GM10248 (cell line): ENCODE measurements at regions not wholly inside any gene's neighbourhood (a gene's known extent, or its start where the extent isn't known, plus 50 kb on each side); places are given as distances from the start of the nearest gene placed in this dataset.
"Not testable (repeated sequence)": the region's sequence is repeated elsewhere in the genome, so short reads cannot be mapped to it uniquely, and the experiment has no call there.

Experiments used
- CTCF ChIA-PET: fragments of 300-600 bp; sonication (Branson Sonifier 250); formaldehyde crosslinking; extraction: SDS; loops from one replicate; lab custom pipeline; 2021; ENCODE audit warnings: antibody characterized with exemption; lab: Yijun Ruan, JAX
- POLR2A ChIA-PET: fragments of 350-650 bp; sonication (Branson Sonifier 250); formaldehyde crosslinking; extraction: SDS; loops from one replicate; lab custom pipeline; 2020; ENCODE audit warnings: antibody characterized with exemption; lab: Yijun Ruan, JAX
- DNase-seq: peaks from one replicate; pipeline ENCODE4 v3.0.0; 2012; ENCODE audit errors: extremely low spot score
- TF ChIP-seq, protein P1 (sequence below): IDR thresholded peaks from 2 replicates; pipeline ENCODE4 v1.5.1; 2012; ENCODE audit warnings: mild to moderate bottlenecking, low read depth; ENCODE audit errors: extremely low read depth, missing control alignments, control extremely low read depth

DNA sequence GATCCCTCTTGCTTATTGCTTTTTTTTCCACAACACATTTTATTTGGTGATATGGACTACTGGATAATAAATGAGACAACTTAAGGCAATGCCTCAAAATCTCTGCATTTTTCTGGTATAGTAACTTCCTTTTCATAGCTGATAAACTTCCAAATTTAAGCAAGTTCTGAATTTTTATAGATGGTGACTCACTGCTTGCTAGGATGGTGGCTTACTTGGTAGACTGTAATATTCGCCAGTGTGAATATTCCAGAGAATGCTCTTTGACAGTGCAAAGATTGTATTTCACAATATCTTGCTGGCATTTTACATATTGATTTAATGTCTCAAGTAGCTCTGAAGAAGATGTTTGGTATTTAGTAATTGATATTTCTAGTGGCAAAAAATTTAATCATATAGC is 472.4 kb downstream of the TFEC start:
- ChIA-PET POLR2A (no interaction called here), CTCF (interaction anchor here (0.9 kb wide), 1 partner anchor 9 kb away, joined by 3 read pairs; no protein-coding TSS in a partner anchor)
- TF ChIP-seq, protein P1, sequence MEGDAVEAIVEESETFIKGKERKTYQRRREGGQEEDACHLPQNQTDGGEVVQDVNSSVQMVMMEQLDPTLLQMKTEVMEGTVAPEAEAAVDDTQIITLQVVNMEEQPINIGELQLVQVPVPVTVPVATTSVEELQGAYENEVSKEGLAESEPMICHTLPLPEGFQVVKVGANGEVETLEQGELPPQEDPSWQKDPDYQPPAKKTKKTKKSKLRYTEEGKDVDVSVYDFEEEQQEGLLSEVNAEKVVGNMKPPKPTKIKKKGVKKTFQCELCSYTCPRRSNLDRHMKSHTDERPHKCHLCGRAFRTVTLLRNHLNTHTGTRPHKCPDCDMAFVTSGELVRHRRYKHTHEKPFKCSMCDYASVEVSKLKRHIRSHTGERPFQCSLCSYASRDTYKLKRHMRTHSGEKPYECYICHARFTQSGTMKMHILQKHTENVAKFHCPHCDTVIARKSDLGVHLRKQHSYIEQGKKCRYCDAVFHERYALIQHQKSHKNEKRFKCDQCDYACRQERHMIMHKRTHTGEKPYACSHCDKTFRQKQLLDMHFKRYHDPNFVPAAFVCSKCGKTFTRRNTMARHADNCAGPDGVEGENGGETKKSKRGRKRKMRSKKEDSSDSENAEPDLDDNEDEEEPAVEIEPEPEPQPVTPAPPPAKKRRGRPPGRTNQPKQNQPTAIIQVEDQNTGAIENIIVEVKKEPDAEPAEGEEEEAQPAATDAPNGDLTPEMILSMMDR = no peak
- no peak for DNase-seq

GRCh38 chr7:115557296-115557695 is 473.3 kb downstream of the TFEC start:
- DNase-seq, POLR2A ChIA-PET: not testable (repeated sequence)
- CTCF ChIA-PET = interaction anchor here (0.9 kb wide), 1 partner anchor 8 kb away, joined by 3 read pairs; no protein-coding TSS in a partner anchor

- POLR2A ChIA-PET = no interaction called here
These were observed 477.8 kb downstream of the TFEC start for GRCh38 chr7:115552766-115553165.

DNA sequence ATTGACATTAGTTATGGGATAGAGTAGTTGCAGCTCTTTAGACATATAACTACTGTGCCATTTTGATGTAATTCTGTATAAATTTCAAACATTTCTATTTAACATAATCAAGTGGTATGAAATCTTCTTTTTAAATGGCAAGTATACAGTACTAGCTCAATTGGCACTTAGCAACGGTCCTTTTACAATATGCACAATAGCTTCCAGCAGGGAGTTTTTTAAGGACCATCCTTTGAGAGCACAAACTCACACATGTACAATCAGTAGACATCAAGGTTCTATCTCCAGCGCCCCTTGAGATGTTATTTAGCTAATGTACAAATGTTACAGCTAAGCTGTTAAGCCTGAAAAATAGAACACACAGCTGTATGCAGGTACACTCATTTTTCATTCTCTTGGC is 480.7 kb downstream of the TFEC start:
- CTCF ChIA-PET = interaction anchor here (0.9 kb wide), 1 partner anchor 8 kb away, joined by 3 read pairs; no protein-coding TSS in a partner anchor
- TF ChIP-seq, protein P1 = no peak
- POLR2A ChIA-PET = no interaction called here
- no peak for DNase-seq

More at GRCh38 chr7:115552766-115553165, 477.8 kb downstream of the TFEC start:
- CTCF ChIA-PET = no interaction called here
- no peak for DNase-seq
- TF ChIP-seq, protein P1 = no peak

DNA sequence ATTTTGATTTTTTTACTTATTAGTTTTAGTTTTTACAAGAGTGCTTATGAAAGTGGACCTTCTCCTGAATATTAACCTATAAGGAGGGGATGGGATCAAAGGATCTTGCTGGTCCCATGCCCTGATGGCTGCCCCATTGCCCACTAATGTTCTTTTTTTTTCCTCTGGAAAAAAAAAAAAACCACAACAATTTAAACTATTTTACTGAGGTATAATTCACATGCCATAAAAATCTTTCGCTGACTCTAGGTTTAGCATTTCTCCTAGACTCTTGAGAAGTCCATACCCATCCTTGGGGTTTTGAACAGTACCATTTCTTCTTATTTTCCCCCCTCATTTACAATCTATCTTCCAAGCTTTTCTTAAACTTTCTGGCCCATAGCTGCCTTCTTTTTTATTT is 481.8 kb downstream of the TFEC start:
- POLR2A ChIA-PET = no interaction called here
- no peak for DNase-seq
- CTCF ChIA-PET = no interaction called here
- TF ChIP-seq, protein P1 = no peak

DNA sequence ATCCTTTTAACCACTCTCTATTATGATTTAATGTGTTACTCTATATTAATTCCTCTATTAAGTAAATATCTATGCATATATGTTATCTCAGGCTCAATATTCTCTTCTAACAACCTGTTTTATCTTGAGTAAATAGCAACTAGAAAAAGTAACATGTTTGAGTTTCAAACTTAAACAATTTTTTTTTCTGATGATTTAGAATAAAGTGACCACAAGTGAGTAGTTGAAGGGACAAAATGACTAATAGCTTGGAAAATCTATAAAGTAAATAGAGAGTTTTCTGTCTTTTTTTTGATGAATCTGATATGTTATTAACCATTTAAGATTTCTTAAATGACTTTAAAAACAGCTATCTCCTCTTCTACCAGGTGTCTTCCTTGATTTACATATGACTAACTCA is 483.8 kb downstream of the TFEC start:
- TF ChIP-seq, protein P1 = no peak
- no peak for DNase-seq
- POLR2A ChIA-PET = no interaction called here
- CTCF ChIA-PET = no interaction called here

GRCh38 chr7:115533785-115534184 is 496.8 kb downstream of the TFEC start:
- TF ChIP-seq, protein P1 = no peak
- ChIA-PET CTCF (no interaction called here), POLR2A (no interaction called here)
- no peak for DNase-seq
